Keratinocyte (primary cell): ENCODE measurements at regions not wholly inside any gene's neighbourhood (a gene's known extent, or its start where the extent isn't known, plus 50 kb on each side); places are given as distances from the start of the nearest gene placed in this dataset.

Experiments used
- EZH2 ChIP-seq: IDR thresholded peaks from one replicate; pipeline ENCODE4 v1.6.1; 2012; ENCODE audit warnings: inconsistent platforms, mild to moderate bottlenecking, low read length, moderate library complexity
- TF ChIP-seq, protein P1 (sequence below), 3 experiments: IDR thresholded peaks in 1 of 3; conservative IDR thresholded peaks in 1 of 3; optimal IDR thresholded peaks in 1 of 3; 2 replicates in 2 of 3; 3 replicates in 1 of 3; pipeline versions ENCODE3 to v1.5.1; 2011; ENCODE audit warnings: low read length in 3 of 3, mild to moderate bottlenecking in 3 of 3, moderate library complexity in 2 of 3, control low read depth in 1 of 3, inconsistent platforms in 1 of 3; ENCODE audit not compliant: insufficient read depth in 2 of 3; ENCODE audit errors: extremely low read depth in 1 of 3

GRCh38 chr4:137452799-137453198 lies 79.5 kb downstream of the PCDH18 start:
- TF ChIP-seq, protein P1, sequence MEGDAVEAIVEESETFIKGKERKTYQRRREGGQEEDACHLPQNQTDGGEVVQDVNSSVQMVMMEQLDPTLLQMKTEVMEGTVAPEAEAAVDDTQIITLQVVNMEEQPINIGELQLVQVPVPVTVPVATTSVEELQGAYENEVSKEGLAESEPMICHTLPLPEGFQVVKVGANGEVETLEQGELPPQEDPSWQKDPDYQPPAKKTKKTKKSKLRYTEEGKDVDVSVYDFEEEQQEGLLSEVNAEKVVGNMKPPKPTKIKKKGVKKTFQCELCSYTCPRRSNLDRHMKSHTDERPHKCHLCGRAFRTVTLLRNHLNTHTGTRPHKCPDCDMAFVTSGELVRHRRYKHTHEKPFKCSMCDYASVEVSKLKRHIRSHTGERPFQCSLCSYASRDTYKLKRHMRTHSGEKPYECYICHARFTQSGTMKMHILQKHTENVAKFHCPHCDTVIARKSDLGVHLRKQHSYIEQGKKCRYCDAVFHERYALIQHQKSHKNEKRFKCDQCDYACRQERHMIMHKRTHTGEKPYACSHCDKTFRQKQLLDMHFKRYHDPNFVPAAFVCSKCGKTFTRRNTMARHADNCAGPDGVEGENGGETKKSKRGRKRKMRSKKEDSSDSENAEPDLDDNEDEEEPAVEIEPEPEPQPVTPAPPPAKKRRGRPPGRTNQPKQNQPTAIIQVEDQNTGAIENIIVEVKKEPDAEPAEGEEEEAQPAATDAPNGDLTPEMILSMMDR (optimal IDR thresholded peaks at IDR 0.05 in 1 of 3, IDR thresholded peaks at IDR 0.05 in 1 of 3, conservative IDR thresholded peaks at IDR 0.05 in 1 of 3; ENCODE audit: extremely low read depth in 1 of 3, insufficient read depth in 2 of 3, low read length in 3 of 3): no peak
- no peak for TF ChIP-seq EZH2
